ENCODE measurements at regions not wholly inside any gene's neighbourhood (a gene's known extent, or its start where the extent isn't known, plus 50 kb on each side); places are given as distances from the start of the nearest gene placed in this dataset.

GRCh38 chr20:57023007-57023406 is 243.4 kb downstream of the BMP7 start:
- no peak for FAIRE-seq

More at GRCh38 chr20:57023007-57023406, 243.4 kb downstream of the BMP7 start:
- intact Hi-C loops (cut with micrococcal nuclease; ENCODE audit: unreplicated experiment) (no loop called here), in situ Hi-C loops (cut with MboI) (no loop called here)
- Histone ChIP-seq H4K20me1 (ENCODE audit: control insufficient read depth, insufficient read depth) (no peaks in the 10 kb centered on the region), H3K79me2 (ENCODE audit: control insufficient read depth, insufficient read depth, low read length) (no peaks in the 10 kb centered on the region), H3K9me3 (replicated peaks; ENCODE audit: control insufficient read depth, insufficient read depth, low read length) (no peaks in the 10 kb centered on the region), H3K4me3 (no peak overlapping the region), H3K27me3 (replicated peaks in 1 of 2; ENCODE audit: control insufficient read depth in 2 of 2, insufficient read depth in 2 of 2, low read length in 1 of 2) (peaks cover 0 to 2% of the 10 kb centered on the region in 2 experiments; a peak in 2 of 4 replicates), H3K9ac (ENCODE audit: control insufficient read depth, insufficient read depth, low read length) (no peak overlapping the region), H3K4me2 (ENCODE audit: control insufficient read depth, insufficient read depth) (no peak overlapping the region), H3K27ac (ENCODE audit: control insufficient read depth, insufficient read depth) (no peak overlapping the region), H3K36me3 (ENCODE audit: control insufficient read depth in 2 of 2, insufficient read depth in 2 of 2, low read length in 1 of 2) (no peaks in the 10 kb centered on the region), H3K4me1 (ENCODE audit: control insufficient read depth, insufficient read depth, low read length) (no peaks in the 10 kb centered on the region), H2AFZ (ENCODE audit: control insufficient read depth, low read depth, low read length) (no peak overlapping the region)
- POLR2A ChIA-PET = no interaction called here
- BruUV-seq (replicated peaks) = no TSS peak
- SMC1A ChIA-PET (ENCODE audit: uncharacterized antibody, unreplicated experiment) = no interaction called here
- RAD21 ChIA-PET (ENCODE audit: unreplicated experiment) = no interaction called here
- CTCF ChIA-PET = no interaction called here
- no peak for TF ChIP-seq TCF12 (IDR thresholded peaks at IDR 0.05; ENCODE audit: low read depth, low read length)
- no peak for TF ChIP-seq FOXM1 (IDR thresholded peaks at IDR 0.05; ENCODE audit: low read depth, low read length)
- TF ChIP-seq EZH2 (IDR thresholded peaks at IDR 0.05; ENCODE audit: borderline replicate concordance, control insufficient read depth, low read depth, low read length) = no peak
- no peak for TF ChIP-seq ZBED1 (IDR thresholded peaks at IDR 0.05; ENCODE audit: borderline replicate concordance)
- no peak for TF ChIP-seq CBX3 (IDR thresholded peaks at IDR 0.05; ENCODE audit: borderline replicate concordance, low read depth)
- TF ChIP-seq CBFB (IDR thresholded peaks at IDR 0.05; ENCODE audit: low read depth) = no peak
- TF ChIP-seq SP1 (IDR thresholded peaks at IDR 0.05; ENCODE audit: low read depth, low read length) = no peak
- TF ChIP-seq MYB (IDR thresholded peaks at IDR 0.05; ENCODE audit: borderline replicate concordance, low read depth, low read length) = no peak
- no peak for TF ChIP-seq HDGF (IDR thresholded peaks at IDR 0.05)
- TF ChIP-seq SPI1 (IDR thresholded peaks at IDR 0.05; ENCODE audit: borderline replicate concordance, insufficient read depth, low read depth, low read length) = no peak
- no peak for TF ChIP-seq ZNF622 (IDR thresholded peaks at IDR 0.05)
- no peak for TF ChIP-seq SIX5 (IDR thresholded peaks at IDR 0.05; ENCODE audit: low read depth, low read length, severe bottlenecking)
- TF ChIP-seq RELB (IDR thresholded peaks at IDR 0.05; ENCODE audit: low read depth) = no peak
- TF ChIP-seq PML (IDR thresholded peaks at IDR 0.05; ENCODE audit: low read length) = no peak
- TF ChIP-seq NKRF (conservative IDR thresholded peaks at IDR 0.05) = no peak
- no peak for TF ChIP-seq MAX (IDR thresholded peaks at IDR 0.05; ENCODE audit: low read depth, low read length)
- DNase-seq (ENCODE audit: low read depth, low spot score) = no peak
- no peak for ATAC-seq
- 50% methylated on average over 2 of the region's 2 CpGs for WGBS (ENCODE audit: insufficient coverage, insufficient replicate concordance, low lambda C conversion rate, missing lambda C conversion rate)
